SK-N-SH (cell line): ENCODE measurements at regions not wholly inside any gene's neighbourhood (a gene's known extent, or its start where the extent isn't known, plus 50 kb on each side); places are given as distances from the start of the nearest gene placed in this dataset.

Experiments
- CTCF ChIP-seq: fragments of 200-600 bp; sonication (generic); IDR thresholded peaks from 2 replicates; pipeline ENCODE4 v1.6.1; 2017; ENCODE audit warnings: antibody characterized with exemption, mild to moderate bottlenecking, moderate library complexity
- ELF1 ChIP-seq: IDR thresholded peaks from 2 replicates; pipeline ENCODE4 v1.4.0; 2012
- EP300 ChIP-seq, 2 experiments: IDR thresholded peaks; 2 replicates each; pipeline versions ENCODE4 v1.4.0 to v1.6.1; 2012; ENCODE audit warnings: borderline replicate concordance in 1 of 2, low read depth in 1 of 2, low read length in 1 of 2
- JUND ChIP-seq: IDR thresholded peaks from 2 replicates; pipeline ENCODE4 v1.4.0; 2012
- MAX ChIP-seq: IDR thresholded peaks from 2 replicates; pipeline ENCODE4 v1.4.0; 2012; ENCODE audit warnings: low read depth
- MXI1 ChIP-seq: IDR thresholded peaks from 2 replicates; pipeline ENCODE4 v1.6.1; 2012; ENCODE audit warnings: mild to moderate bottlenecking, low read depth, low read length, improper control_type of control experiment
- NRF1 ChIP-seq: IDR thresholded peaks from 2 replicates; pipeline ENCODE4 v1.6.1; 2012; ENCODE audit warnings: low read depth, mild to moderate bottlenecking, low read length
- PBX3 ChIP-seq: IDR thresholded peaks from 2 replicates; pipeline ENCODE4; 2012
- POLR2AphosphoS5 ChIP-seq: IDR thresholded peaks from 2 replicates; pipeline ENCODE4 v1.6.1; 2012; ENCODE audit warnings: low read depth, low read length
- RAD21 ChIP-seq: IDR thresholded peaks from 2 replicates; pipeline ENCODE4 v1.6.1; 2012; ENCODE audit warnings: mild to moderate bottlenecking, low read length
- RFX5 ChIP-seq: IDR thresholded peaks from 2 replicates; pipeline ENCODE4 v1.6.1; 2012; ENCODE audit warnings: mild to moderate bottlenecking, improper control_type of control experiment, low read length
- RXRA ChIP-seq: IDR thresholded peaks from 2 replicates; pipeline ENCODE4 v1.4.0; 2012; ENCODE audit warnings: low read depth, mild to moderate bottlenecking, borderline replicate concordance
- USF1 ChIP-seq: IDR thresholded peaks from 2 replicates; pipeline ENCODE4 v1.4.0; 2012; ENCODE audit warnings: low read depth, borderline replicate concordance
- USF2 ChIP-seq: fragments of 150-350 bp; IDR thresholded peaks from 2 replicates; pipeline ENCODE4 v1.6.1; 2017; ENCODE audit warnings: antibody characterized with exemption, low read length, low read depth, borderline replicate concordance

GRCh38 chr7:17043012-17043877 lies 161.5 kb upstream of the AGR3 start:
- TF ChIP-seq USF1 (no peak), EP300 (IDR thresholded peaks at IDR 0.05; ENCODE audit: borderline replicate concordance in 1 of 2, low read depth in 1 of 2, low read length in 1 of 2) (no peak), USF2 (no peak), CTCF (no peak), MAX (no peak), JUND (no peak), PBX3 (no peak), POLR2AphosphoS5 (no peak), NRF1 (no peak), MXI1 (no peak), ELF1 (no peak), RXRA (no peak), RAD21 (no peak), RFX5 (no peak)
